ENCODE measurements at regions not wholly inside any gene's neighbourhood (a gene's known extent, or its start where the extent isn't known, plus 50 kb on each side); places are given as distances from the start of the nearest gene placed in this dataset.
A peak's percentile ranks its signal among the peaks of the same experiment; 100 is the strongest.

GRCh38 chr1:57770772-57771171 is 346.9 kb upstream of the DAB1 start:
- peak; percentile 1 to 3 for DNase-seq (ENCODE audit: low read depth in 2 of 2)
- no peak for TF ChIP-seq EZH2 (IDR thresholded peaks at IDR 0.05; ENCODE audit: low read length, missing control alignments)
- TF ChIP-seq CTCF (conservative IDR thresholded peaks at IDR 0.05 in 1 of 2, IDR thresholded peaks at IDR 0.05 in 1 of 2; ENCODE audit: low read depth in 1 of 2, low read length in 2 of 2), result peak in 1 of 2 donors; percentile 42
- Histone ChIP-seq H3K79me2 (ENCODE audit: control insufficient read depth, insufficient read depth, low read length) (no peaks in the 10 kb centered on the region), H2AFZ (ENCODE audit: low read length) (no peak overlapping the region), H3K9me3 (ENCODE audit: control insufficient read depth, insufficient read depth, low read depth, low read length) (no peaks in the 10 kb centered on the region), H3K4me1 (ENCODE audit: control insufficient read depth, extremely low read depth, insufficient read depth, low read length) (no peaks in the 10 kb centered on the region), H3K4me3 (replicated peaks in 1 of 4; ENCODE audit: control extremely low read depth in 1 of 4, insufficient read depth in 1 of 4, low read depth in 3 of 4, low read length in 4 of 4) (no peak overlapping the region), H3K9ac (ENCODE audit: insufficient read depth, low read length) (no peak overlapping the region), H3K4me2 (ENCODE audit: extremely low read depth, insufficient read depth, low read length) (no peak overlapping the region), H3K27me3 (ENCODE audit: control insufficient read depth, insufficient read depth, low read length) (no peaks in the 10 kb centered on the region), H3K36me3 (ENCODE audit: control insufficient read depth, insufficient read depth, low read length) (no peaks in the 10 kb centered on the region), H3K27ac (ENCODE audit: insufficient read depth, low read length) (no peak overlapping the region), H4K20me1 (ENCODE audit: control insufficient read depth, extremely low read depth, insufficient read depth, low read length) (no peaks in the 10 kb centered on the region)

GRCh38 chr1:57770236-57770635 is 346.4 kb upstream of the DAB1 start:
- no peak overlapping the region for H2AFZ ChIP-seq (ENCODE audit: low read length)
- no peaks in the 10 kb centered on the region for H3K36me3 ChIP-seq (ENCODE audit: control insufficient read depth, insufficient read depth, low read length)
- no peaks in the 10 kb centered on the region for H3K27me3 ChIP-seq (ENCODE audit: control insufficient read depth, insufficient read depth, low read length)
- DNase-seq (ENCODE audit: low read depth in 2 of 2), result no peak
- no peak overlapping the region for H3K4me2 ChIP-seq (ENCODE audit: extremely low read depth, insufficient read depth, low read length)
- no peak for TF ChIP-seq CTCF (conservative IDR thresholded peaks at IDR 0.05 in 1 of 2, IDR thresholded peaks at IDR 0.05 in 1 of 2; ENCODE audit: low read depth in 1 of 2, low read length in 2 of 2)
- no peak for TF ChIP-seq EZH2 (IDR thresholded peaks at IDR 0.05; ENCODE audit: low read length, missing control alignments)
- no peaks in the 10 kb centered on the region for H4K20me1 ChIP-seq (ENCODE audit: control insufficient read depth, extremely low read depth, insufficient read depth, low read length)
- H3K79me2 ChIP-seq (ENCODE audit: control insufficient read depth, insufficient read depth, low read length), result no peaks in the 10 kb centered on the region
- no peaks in the 10 kb centered on the region for H3K9me3 ChIP-seq (ENCODE audit: control insufficient read depth, insufficient read depth, low read depth, low read length)
- no peak overlapping the region for H3K27ac ChIP-seq (ENCODE audit: insufficient read depth, low read length)
- no peak overlapping the region for H3K4me3 ChIP-seq (replicated peaks in 1 of 4; ENCODE audit: control extremely low read depth in 1 of 4, insufficient read depth in 1 of 4, low read depth in 3 of 4, low read length in 4 of 4)
- no peak overlapping the region for H3K9ac ChIP-seq (ENCODE audit: insufficient read depth, low read length)
- no peaks in the 10 kb centered on the region for H3K4me1 ChIP-seq (ENCODE audit: control insufficient read depth, extremely low read depth, insufficient read depth, low read length)

- Histone ChIP-seq H2AFZ (ENCODE audit: low read length) (no peak overlapping the region), H3K36me3 (ENCODE audit: control insufficient read depth, insufficient read depth, low read length) (no peaks in the 10 kb centered on the region), H3K9me3 (ENCODE audit: control insufficient read depth, insufficient read depth, low read depth, low read length) (no peaks in the 10 kb centered on the region), H3K27ac (ENCODE audit: insufficient read depth, low read length) (no peak overlapping the region), H4K20me1 (ENCODE audit: control insufficient read depth, extremely low read depth, insufficient read depth, low read length) (no peaks in the 10 kb centered on the region), H3K4me3 (replicated peaks in 1 of 4; ENCODE audit: control extremely low read depth in 1 of 4, insufficient read depth in 1 of 4, low read depth in 3 of 4, low read length in 4 of 4) (no peak overlapping the region), H3K4me1 (ENCODE audit: control insufficient read depth, extremely low read depth, insufficient read depth, low read length) (no peaks in the 10 kb centered on the region), H3K9ac (ENCODE audit: insufficient read depth, low read length) (no peak overlapping the region), H3K79me2 (ENCODE audit: control insufficient read depth, insufficient read depth, low read length) (no peaks in the 10 kb centered on the region), H3K4me2 (ENCODE audit: extremely low read depth, insufficient read depth, low read length) (no peak overlapping the region), H3K27me3 (ENCODE audit: control insufficient read depth, insufficient read depth, low read length) (no peaks in the 10 kb centered on the region)
- no peak for DNase-seq (ENCODE audit: low read depth in 2 of 2)
- no peak for TF ChIP-seq EZH2 (IDR thresholded peaks at IDR 0.05; ENCODE audit: low read length, missing control alignments)
- no peak for TF ChIP-seq CTCF (conservative IDR thresholded peaks at IDR 0.05 in 1 of 2, IDR thresholded peaks at IDR 0.05 in 1 of 2; ENCODE audit: low read depth in 1 of 2, low read length in 2 of 2)
Observed at GRCh38 chr1:57761628-57762027, 337.8 kb upstream of the DAB1 start.
